ENCODE measurements at regions not wholly inside any gene's neighbourhood (a gene's known extent, or its start where the extent isn't known, plus 50 kb on each side); places are given as distances from the start of the nearest gene placed in this dataset.
A peak's percentile ranks its signal among the peaks of the same experiment; 100 is the strongest.

DNA sequence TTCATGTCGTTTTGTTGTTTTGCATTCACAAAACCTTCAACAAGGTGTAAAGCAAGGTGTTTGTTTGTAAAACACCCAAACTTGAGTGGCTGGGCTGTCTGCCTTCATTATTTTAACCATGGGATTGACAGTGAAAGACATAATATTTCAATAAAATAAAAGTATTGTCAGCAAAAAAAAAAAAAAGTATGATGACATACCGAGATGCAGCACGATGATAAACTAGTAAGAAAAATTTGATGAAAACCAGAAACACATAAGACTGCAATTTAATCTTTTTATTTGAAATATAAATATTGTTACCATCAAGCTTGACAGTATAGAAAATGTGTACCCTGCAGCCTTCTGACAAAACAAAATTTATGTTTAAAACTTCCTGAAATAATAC lies 419.3 kb upstream of the DYNLRB2 start:
- DNase-seq (ENCODE audit: low read depth), result no peak

DNA sequence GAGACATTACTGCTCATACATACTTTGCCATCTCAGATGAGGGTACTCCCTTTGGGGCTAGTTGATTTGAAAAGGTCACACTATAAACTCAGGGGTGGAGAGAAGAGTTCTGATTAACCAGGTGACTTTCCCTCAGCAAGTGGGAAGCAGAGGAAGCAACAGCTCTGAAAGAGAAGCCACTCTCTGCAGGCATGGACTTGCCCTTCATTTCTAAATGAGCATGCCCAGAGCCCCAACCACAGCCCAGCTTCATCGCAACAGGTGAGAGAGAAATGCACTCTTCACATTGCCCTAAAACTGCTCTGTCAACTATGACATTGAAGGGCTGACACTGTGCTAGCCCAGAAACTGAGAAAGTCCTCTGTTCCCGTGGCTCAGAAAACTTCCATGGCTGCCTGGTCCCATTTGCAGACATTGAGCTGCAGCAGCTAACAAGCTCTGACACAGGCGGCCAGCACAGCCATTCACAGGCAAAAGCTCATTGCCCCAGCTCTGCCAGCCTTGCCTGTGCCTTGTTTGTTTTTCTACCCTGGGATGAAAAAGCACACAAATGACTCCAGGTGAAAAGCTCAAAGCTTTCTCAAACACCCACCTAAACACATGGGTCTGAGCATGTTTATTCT lies 419.8 kb upstream of the DYNLRB2 start:
- DNase-seq (ENCODE audit: low read depth), result no peak

DNA sequence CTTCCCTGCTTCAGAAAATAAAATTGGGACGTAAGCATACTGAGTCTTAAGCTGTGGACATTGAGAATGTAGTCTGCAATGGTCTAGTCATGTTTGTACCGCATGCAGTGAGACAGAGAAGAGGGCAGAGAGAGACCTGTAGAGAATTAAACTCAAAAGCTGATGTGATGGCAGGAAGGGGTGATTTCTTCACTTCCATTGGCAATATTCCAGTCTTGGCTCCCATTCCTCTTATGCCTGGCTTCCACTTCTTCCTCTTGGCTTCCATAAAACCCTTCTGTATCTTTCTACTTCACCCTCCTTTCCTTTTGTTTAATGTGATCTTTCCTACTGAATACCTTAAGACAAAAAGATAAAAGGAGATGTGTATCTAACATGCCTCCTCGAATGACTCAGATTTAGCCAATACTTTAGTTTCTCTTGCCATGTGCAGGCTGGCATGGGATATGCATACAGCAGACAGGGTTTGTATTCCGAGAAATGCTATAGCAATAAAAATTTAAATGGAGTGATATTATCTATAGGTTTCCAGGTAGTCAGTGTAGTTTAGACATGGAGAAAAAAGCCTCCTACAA lies 423.1 kb upstream of the DYNLRB2 start:
- no peak for DNase-seq (ENCODE audit: low read depth)

DNA sequence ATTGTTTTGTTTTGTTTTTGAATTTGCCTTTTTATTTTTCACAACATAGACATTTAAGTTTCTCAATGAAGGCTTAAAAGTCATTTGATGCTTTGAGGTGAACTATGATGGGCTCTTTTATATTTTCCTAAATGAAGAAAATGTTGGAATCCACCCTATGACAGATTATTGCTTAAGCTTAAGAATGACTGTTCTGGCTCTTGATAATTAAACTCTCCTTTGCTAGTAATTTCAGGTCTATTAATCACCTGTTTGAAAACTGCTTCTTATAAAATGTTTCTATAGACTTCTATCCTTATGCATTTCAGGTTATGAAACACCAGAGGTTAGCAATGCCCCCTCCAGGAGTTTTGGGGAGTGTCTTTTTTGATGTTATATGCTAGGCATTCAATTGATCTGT lies 424.1 kb upstream of the DYNLRB2 start:
- no peak for DNase-seq (ENCODE audit: low read depth)

DNA sequence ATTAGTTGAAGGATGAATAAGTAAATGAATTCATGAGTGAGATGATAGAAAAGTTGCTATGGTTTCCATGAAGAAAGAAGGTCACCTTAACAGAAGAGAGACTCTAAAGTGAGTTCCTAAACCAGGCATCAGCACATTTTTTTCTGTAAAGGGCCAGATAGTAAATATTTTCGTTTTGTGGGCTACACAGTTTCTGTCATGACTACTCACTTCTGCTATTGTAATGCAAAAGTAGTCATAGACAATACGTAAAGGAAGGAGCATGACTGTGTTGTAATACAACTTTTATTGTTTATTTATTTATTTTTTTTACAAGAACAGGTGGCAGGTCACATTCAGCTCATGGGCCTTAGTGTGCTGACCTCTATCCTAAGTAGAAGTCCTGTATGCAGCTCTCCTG lies 426.1 kb upstream of the DYNLRB2 start:
- no peak for DNase-seq (ENCODE audit: low read depth)

DNA sequence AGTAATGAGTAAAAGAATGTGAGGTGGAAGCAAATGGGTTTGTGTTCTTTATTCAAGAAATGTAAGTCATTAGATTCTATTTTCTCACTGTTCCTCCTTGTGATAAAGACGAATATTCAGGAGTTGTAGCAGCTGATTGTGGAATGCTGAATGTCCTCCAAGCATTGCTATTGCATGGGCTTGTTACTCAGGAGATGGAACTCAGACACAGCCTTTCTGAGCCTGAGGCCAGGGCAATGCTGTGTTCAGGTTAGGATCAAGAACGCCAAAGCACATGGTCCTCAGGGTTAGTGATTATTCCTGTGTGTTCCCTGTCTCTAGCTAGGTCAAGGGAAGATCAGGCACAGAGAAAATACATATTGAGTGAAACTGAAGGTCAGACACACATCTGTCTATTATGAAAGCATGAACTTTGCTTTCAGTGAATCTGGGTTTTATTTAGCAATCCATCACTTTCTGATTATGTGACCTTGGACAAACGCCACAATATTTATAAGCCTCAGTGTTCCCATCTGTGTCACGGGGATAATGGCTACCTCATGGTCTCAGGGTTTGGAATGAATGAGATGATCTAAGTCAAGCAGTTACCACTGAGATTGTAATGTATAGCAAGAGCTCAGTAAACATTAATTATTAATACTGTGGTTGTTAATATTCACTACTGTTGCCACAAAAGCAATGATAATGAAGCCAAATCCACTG lies 426.8 kb upstream of the DYNLRB2 start:
- DNase-seq (ENCODE audit: low read depth), result no peak

DNA sequence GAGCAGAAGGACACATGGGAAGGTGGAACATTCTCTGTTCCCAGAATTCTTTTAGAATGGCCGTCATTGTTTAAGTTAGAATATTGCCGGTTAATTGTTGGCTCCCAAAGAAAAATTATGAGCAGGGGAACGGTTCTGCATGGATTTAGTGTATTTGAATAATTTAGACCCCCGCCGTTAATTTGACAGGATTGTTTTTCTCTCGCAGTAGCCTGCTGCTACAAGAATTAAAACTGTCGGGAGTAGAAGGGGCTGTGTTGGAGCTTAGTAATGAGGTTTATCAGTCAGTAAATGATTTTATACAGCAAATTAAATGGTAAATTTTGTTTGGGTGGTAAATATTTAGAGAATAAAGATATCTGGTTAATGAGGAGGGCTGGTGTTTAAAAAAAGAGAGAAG lies 431.2 kb upstream of the DYNLRB2 start:
- DNase-seq (ENCODE audit: low read depth), result no peak

DNA sequence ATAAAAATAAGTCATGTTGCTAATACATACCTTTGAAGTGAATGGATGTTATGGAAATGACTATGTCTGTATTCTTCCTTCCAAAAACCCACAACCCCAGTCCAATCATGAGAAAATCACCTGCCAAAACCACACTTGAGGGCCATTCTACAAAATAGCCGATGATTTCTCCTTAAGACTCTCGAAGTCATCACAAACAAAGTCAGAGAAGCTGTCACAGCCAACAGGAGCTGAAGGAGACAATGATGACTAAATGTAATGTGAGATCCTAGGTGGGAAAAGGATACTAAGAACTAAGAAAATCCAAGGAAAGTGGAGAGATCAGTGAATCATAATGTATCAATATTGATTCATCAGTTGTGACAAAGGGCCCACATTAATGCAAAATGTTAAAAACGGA lies 432.9 kb upstream of the DYNLRB2 start:
- DNase-seq (ENCODE audit: low read depth), result peak; percentile 82

DNA sequence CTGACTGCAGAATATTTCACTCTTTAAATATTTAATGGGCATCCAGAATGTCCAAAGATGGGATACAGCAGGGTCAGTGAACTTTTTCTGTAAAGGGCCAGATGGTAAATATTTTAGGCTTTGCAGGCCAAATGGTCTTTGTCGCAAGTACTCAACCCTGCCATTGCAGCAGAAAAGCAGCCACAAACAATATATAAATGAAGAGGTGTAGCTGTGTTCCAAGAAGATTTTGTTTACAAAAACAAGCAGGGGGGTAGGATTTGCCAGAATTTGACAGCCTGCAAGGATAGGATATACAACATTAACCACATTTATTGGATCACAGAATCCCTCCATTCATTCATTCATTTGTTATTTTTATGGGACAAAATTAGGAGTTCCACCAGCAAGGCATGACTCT lies 435.0 kb upstream of the DYNLRB2 start:
- DNase-seq (ENCODE audit: low read depth), result no peak

DNA sequence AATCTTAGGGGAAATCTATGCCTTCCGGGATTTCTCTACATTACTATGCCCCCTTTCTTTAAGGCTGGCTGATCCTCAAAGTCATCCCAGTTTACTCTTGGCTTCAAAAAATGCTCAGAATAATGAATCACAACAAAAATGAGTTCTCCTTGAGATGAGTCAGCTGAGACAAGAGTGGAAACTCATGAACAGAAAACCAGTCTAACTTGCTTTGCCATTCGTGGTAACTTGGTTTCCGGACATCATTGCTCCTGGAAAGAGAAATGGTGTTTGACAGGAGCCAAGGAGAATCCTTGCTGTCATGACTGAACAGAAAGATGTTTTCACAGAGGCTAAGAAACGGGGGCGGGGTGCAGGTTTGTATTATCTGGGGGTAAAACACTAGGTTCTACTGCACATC lies 435.6 kb upstream of the DYNLRB2 start:
- DNase-seq (ENCODE audit: low read depth), result peak; percentile 60

DNA sequence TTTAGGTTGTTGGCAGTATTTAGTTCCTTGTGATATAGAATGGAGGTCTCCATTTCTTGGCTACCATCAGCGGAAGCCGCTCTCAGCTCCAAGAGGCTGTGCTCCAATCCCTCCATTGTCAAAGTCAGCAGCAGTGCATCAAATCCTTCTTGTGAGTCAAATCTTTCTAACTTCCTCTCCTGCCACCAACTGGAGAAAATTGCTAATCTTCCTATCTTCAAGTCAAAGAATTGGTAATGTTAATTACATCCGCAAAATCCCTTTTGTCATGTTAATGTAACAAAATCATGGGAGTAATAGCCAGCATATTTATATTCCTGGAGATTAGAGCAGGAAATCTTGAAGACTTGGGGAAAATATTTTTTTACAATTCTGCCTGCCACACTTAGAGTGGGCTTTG lies 436.4 kb upstream of the DYNLRB2 start:
- DNase-seq (ENCODE audit: low read depth), result no peak

DNA sequence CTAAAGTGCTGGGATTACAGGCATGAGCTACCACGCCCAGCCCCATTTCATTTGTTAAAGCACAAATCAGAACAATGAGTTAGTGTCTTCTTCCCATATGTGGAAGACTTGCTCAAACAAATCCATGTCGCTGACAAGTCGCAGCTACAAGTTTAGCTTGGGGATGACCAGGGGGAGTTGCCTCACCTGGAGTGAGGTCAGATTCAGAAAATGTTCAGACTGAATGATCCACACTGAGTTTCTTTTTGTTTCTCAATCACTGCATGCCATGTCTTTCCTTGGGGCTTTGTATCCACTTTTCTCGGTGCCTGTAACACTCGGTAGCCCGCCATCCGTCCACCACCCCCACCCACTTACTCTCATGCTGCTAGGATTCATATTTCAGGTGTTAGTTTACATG lies 437.3 kb upstream of the DYNLRB2 start:
- no peak for DNase-seq (ENCODE audit: low read depth)

DNA sequence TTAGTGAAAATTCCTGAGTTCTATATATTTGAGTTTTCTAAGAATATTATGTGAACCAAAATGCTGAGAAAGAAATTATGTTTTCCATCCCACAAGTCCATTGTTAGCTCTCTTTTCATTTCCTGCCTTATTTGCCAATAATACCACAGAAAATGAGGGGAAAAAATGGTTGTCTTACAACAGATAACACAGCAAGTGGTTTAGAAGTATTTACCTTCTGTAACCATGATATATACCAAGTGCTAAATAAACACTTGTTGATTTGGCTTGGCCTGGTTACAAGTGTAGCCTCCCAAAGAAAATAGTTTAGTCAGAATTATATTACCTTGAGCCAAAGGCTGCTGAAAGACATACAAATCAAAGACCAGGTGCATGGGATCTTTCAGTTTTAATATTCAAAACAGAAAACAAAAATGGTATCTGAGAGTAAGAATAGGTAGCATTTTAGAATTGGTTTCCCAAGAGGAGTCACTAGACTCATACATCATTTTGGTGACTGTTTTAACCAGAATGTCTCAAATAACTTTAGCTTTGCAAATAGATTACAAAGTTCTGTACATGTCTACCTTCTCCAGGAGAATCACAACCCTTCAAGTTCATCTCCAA lies 439.8 kb upstream of the DYNLRB2 start:
- no peak for DNase-seq (ENCODE audit: low read depth)

DNA sequence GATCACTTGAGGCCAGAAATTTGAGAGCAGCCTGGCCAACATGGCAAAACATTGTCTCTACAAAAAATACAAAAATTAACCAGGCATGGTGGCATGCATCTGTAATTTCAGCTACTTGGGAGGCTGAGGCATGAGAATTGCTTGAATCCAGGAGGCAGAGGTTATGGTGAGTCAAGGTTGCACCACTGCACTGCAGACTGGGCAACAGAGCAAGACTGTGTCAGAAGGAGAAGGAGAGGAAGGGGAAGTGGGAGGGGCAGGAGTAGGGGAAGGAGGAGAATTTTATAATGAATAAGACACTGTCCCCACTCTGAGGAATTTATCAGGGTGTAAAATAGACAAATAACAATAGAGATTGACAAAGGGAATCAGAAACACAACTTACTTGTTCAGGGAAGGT lies 440.6 kb upstream of the DYNLRB2 start:
- DNase-seq (ENCODE audit: low read depth), result no peak

DNA sequence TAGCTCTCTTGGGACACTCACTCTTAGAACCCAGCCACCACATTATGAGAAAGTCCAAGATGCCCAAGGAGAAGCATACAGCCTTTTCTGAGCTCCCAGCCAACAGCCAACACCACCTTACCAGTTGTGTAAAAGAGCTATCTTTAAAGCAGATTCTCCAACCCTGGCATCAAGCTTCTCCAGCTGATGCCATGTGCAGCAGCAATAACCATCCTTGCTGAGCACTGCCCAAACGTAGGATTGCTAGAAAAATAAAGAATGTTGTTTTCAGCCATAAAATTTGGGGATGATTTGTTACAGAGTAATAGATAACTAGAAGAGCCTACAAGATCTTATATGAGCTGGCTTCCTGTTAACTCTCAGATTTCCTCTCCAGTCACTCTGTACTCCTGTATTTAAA lies 443.7 kb upstream of the DYNLRB2 start:
- no peak for DNase-seq (ENCODE audit: low read depth)

DNA sequence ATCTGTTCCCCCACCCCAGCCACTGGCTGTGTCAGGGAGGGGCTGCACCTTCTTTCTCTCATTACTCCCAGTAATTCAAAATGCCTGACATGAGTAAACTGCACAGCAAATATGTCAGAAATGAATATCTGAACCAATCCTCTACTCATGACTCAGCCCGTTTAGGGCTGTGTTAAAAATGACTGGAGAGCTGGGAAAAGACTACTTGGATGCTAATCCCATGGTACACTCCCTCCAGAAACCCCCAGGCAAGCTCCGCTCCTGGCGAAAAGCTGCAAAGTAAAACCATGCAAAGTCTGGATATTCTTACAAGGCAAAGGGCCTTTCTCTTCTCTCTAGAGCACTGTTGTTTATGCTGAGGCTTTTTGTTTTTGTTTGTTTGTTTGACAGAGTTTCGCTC lies 448.1 kb upstream of the DYNLRB2 start:
- peak; percentile 26 for DNase-seq (ENCODE audit: low read depth)

DNA sequence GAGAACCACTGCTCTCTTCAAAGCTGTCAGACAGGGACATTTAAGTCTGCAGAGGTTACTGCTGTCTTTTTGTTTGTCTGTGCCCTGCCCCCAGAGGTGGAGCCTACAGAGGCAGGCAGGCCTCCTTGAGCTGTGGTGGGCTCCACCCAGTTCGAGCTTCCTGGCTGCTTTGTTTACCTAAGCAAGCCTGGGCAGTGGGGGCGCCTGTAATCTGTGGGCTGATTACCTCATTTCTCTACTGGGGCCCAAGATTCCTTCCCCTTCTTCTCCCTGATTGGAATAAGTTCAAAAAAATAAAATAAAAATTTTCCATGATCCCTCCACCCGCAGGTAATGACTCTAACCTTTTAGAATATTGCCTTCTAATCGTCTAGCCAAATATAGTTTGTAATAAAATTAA lies 449.3 kb upstream of the DYNLRB2 start:
- peak; percentile 9 for DNase-seq (ENCODE audit: low read depth)

DNA sequence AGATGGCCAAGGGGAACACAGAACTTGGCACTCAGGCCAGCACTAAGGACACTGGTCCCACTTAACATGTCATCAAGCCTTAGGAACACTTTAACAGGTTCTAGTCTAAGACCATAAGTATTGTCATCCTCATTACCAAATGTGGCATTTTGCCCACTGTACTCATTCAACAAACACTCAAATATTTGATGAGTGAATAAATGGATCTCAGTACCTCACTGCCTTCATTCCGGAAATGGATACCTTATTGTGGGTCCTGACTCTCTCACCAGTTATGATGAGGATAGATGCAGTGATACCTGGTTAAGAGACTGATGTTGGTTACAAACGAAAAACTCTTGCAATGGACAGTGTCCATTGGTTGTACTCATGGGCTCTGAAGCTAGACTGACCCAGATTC lies 455.2 kb upstream of the DYNLRB2 start:
- DNase-seq (ENCODE audit: low read depth), result peak; percentile 11

DNA sequence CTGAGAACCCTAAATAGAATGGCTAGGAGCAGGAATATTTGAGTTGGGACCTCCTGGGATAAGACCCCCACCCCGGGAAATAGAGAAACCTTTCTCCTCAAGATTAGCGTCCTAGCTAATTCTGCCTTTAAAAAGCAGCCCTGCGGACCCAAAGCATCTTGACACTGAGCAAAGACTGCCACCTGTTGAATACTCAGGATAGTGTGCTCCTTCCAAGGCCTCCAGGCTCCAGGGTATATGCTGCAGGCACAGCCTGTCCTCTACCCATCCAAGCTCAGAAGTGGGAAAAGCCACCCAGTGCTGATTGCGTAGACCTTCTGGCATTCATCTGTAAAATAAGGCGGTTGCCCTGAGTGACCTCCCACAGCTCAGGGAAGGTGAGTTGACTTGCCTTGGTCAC lies 456.2 kb upstream of the DYNLRB2 start:
- peak; percentile 43 for DNase-seq (ENCODE audit: low read depth)

DNA sequence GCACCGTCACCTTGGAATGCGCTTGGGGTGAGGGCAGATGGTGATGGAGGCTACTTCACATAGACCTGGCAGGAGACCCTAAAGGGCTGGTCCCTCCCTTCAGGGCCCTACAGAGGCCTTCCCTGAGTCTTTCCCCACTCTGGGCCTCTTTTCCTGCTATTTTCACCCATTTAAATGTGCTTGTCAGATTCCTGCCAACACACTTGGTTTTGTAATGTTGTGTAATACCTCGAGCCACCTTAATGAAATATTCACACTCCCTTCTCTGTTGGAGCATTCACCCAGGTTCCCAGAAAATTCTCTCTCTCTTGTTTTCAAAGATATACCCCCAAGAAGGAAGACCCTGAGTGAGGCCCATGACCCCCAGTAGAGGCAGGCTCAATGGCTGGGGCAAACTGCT lies 456.6 kb upstream of the DYNLRB2 start:
- DNase-seq (ENCODE audit: low read depth), result no peak

DNA sequence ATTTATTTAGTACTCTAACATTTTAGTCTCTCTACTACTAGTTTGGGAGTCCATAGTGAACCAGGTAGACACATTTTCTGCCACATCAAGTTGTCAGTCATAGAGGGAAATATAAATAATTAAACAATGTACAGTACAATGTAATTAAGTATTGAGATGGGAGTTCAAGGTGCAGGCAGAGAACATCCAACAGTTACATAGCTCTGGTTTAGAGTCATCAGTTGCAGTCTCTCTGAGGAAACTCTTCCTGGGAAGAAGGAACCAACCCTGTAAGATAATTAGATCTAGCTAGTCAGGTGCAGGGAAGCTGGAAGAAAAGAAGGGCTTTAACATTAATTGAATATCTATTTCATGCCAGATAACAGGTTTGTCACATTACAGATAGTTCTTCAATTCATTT lies 457.9 kb upstream of the DYNLRB2 start:
- no peak for DNase-seq (ENCODE audit: low read depth)

DNA sequence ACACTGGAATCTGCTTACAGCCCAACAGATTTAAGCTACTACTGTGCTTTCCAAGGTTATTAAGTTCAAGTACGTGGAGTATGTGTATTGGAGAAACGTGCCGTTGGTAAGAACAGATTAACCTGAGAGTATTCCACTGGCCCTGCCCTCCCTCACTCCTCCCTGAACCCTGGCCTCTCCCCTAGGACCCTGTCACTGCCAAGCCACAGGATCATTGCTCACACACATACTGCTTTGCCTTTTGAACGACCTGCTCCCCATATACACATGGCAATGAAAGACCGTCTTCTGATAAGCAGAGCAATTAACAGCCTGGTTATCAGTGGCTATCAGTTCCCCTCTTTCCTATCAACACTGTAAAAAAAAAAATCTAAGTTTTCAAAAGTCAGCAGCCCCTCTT lies 458.9 kb upstream of the DYNLRB2 start:
- DNase-seq (ENCODE audit: low read depth), result no peak

DNA sequence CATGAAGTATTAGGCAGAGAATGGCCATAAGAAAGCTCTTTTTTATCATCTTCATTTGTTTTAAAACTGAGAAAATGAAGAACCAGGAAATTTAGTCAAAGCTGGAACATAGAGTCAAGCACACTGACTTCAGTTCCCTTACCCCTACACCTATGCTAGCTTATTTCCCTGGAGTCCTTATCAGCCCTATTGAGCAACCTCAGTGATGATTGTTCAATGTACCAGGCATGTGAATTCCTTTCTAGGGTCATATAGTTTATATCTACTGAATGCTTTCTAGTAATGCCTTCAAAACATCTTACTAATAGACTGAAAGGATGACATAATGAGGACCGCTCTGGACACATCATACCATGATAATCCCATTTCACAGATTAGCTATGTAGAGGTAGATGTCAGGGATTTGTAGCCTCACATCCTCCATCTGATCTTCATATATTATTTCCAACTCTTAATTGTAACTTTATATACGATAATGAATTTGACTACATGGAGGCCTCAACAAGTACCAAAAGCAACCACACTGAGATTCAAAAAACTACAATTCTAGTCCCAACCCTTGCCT lies 460.4 kb upstream of the DYNLRB2 start:
- DNase-seq (ENCODE audit: low read depth), result no peak

Data from ELR (cell line).